Peyer's patch (tissue), 4 donors: ENCODE measurements at regions not wholly inside any gene's neighbourhood (a gene's known extent, or its start where the extent isn't known, plus 50 kb on each side); places are given as distances from the start of the nearest gene placed in this dataset.

Experiments
- DNase-seq, 3 donors: peaks; one replicate each; pipeline ENCODE4 v3.0.0-alpha.2; 2017 to 2019
- H3K27ac ChIP-seq, 4 donors: fragments of 200-600 bp; sonication (generic); one replicate each; pipeline ENCODE4 v1.5.1; 2016 to 2019
- H3K27me3 ChIP-seq, 2 donors: fragments of 200-600 bp; sonication (generic); one replicate each; pipeline ENCODE4 v1.5.1; 2019
- H3K36me3 ChIP-seq, 3 donors: fragments of 200-600 bp; sonication (generic); one replicate each; pipeline ENCODE4 v1.5.1; 2016 to 2019
- H3K4me1 ChIP-seq, 4 donors: fragments of 200-600 bp; sonication (generic); one replicate each; pipeline ENCODE4 v1.5.1; 2016 to 2019
- H3K4me3 ChIP-seq, 4 donors: fragments of 200-600 bp; sonication (generic); 1 replicate in 3 of 4; 2 replicates in 1 of 4; pipeline ENCODE4 v1.5.1; 2016 to 2019; ENCODE audit warnings: mild to moderate bottlenecking in 1 of 4
- H3K9me3 ChIP-seq, 4 donors: fragments of 200-600 bp; sonication (generic); one replicate each; pipeline ENCODE4 v1.5.1; 2016 to 2019; ENCODE audit warnings: mild to moderate bottlenecking in 1 of 4
- POLR2A ChIP-seq, 2 donors: fragments of 450-650 bp; IDR thresholded peaks; one replicate each; pipeline ENCODE4 v1.5.1; 2017; ENCODE audit warnings: antibody characterized with exemption in 2 of 2, mild to moderate bottlenecking in 2 of 2, moderate library complexity in 2 of 2
- TF ChIP-seq, protein P1 (sequence below), 6 experiments: fragments of 450-650 bp in 4 of 6; fragments of 200-600 bp in 2 of 6; sonication (generic) in 1 of 6; IDR thresholded peaks; one replicate each; pipeline ENCODE4 v1.5.1; 2017 to 2019; ENCODE audit warnings: antibody characterized with exemption in 6 of 6, mild to moderate bottlenecking in 3 of 6, moderate library complexity in 1 of 6

DNA sequence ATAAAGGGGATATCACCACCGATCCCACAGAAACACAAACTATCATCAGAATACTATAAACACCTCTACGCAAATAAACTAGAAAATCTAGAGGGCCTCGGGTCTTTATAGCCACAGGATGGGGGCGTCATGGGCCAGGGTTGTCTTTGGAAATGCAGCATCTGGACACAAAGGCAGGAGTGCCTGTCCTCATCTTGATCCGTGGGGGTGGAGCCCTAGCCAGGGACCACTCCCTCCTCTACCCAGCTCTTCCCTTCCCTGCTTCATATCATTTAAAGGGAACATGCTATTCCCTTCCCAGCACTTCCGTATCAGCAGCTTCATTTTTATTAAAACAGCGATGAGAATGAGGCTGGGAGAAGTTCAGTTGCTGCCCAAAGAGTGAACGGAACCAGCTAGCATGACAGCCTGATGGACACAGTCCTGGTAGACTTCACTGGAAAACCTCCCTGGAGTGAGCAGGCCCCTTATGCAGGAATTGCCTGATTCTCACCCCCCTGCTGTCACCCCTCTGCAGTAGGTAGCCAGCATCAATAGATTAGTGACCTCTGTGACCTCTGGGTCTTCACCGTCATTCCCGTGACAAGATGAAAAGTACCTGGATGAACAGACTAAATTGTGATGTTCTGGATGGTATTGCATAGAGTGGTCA, 251.4 kb upstream of the RGS6 start:
- TF ChIP-seq, protein P1, sequence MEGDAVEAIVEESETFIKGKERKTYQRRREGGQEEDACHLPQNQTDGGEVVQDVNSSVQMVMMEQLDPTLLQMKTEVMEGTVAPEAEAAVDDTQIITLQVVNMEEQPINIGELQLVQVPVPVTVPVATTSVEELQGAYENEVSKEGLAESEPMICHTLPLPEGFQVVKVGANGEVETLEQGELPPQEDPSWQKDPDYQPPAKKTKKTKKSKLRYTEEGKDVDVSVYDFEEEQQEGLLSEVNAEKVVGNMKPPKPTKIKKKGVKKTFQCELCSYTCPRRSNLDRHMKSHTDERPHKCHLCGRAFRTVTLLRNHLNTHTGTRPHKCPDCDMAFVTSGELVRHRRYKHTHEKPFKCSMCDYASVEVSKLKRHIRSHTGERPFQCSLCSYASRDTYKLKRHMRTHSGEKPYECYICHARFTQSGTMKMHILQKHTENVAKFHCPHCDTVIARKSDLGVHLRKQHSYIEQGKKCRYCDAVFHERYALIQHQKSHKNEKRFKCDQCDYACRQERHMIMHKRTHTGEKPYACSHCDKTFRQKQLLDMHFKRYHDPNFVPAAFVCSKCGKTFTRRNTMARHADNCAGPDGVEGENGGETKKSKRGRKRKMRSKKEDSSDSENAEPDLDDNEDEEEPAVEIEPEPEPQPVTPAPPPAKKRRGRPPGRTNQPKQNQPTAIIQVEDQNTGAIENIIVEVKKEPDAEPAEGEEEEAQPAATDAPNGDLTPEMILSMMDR (IDR thresholded peaks at IDR 0.05), result no peak
- no peak for TF ChIP-seq POLR2A (IDR thresholded peaks at IDR 0.05)
- Histone ChIP-seq H3K4me1 (no peaks in the 10 kb centered on the region), H3K9me3 (no peaks in the 10 kb centered on the region), H3K4me3 (no peak overlapping the region), H3K27me3 (no peaks in the 10 kb centered on the region), H3K27ac (no peak overlapping the region), H3K36me3 (peaks cover 0 to 5% (median 0%) of the 10 kb centered on the region in 3 donors)
- no peak for DNase-seq

DNA sequence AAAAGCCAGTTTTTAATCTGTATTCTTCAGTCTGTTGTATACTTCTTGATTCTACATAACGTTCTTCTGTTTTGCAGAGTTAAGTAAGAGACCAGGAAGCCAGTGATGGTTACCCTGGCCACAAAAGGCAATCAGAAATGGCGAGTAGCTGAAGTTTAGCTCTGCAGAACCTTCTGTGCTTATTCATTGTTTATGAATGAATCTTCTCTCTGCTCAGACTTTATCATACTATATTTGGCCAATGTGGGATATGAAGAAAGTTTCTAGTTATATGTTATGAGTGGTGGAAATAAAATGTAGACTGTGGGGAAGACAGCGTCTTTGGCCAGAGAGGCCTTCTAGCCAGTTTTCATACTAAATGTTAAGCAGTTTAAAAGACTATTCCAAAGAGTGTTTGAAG, 249.9 kb upstream of the RGS6 start:
- H3K36me3 ChIP-seq, result peaks cover 0 to 5% (median 0%) of the 10 kb centered on the region in 3 donors
- no peaks in the 10 kb centered on the region for H3K4me1 ChIP-seq
- H3K27ac ChIP-seq, result no peak overlapping the region
- no peaks in the 10 kb centered on the region for H3K9me3 ChIP-seq
- no peaks in the 10 kb centered on the region for H3K27me3 ChIP-seq
- DNase-seq, result no peak
- TF ChIP-seq POLR2A (IDR thresholded peaks at IDR 0.05), result no peak
- TF ChIP-seq, protein P1 (IDR thresholded peaks at IDR 0.05), result no peak
- no peak overlapping the region for H3K4me3 ChIP-seq

DNA sequence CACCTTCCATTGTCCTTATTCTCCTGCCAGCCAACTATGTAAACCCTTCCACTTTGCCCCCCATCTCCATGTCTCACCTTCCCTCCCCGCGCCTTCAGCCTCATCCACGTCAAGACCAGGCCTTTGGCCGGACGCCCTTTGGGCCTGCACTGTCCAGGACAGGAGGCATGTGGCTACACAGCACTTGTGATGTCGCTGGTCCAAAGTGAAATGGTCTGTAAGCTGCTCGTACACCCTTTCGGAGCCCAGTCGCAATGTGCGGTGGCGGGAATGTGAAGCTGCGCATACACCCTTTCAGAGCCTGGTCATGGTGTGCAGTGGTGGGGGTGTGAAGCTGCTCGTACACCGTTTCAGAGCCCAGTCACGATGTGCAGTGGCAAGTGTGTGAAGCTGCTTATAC, 247.9 kb upstream of the RGS6 start:
- Histone ChIP-seq H3K27me3 (no peaks in the 10 kb centered on the region), H3K4me1 (no peaks in the 10 kb centered on the region), H3K4me3 (no peak overlapping the region), H3K9me3 (no peaks in the 10 kb centered on the region), H3K36me3 (peaks cover 0 to 5% (median 0%) of the 10 kb centered on the region in 3 donors), H3K27ac (no peak overlapping the region)
- TF ChIP-seq, protein P1 (IDR thresholded peaks at IDR 0.05), result no peak
- no peak for TF ChIP-seq POLR2A (IDR thresholded peaks at IDR 0.05)
- no peak for DNase-seq

DNA sequence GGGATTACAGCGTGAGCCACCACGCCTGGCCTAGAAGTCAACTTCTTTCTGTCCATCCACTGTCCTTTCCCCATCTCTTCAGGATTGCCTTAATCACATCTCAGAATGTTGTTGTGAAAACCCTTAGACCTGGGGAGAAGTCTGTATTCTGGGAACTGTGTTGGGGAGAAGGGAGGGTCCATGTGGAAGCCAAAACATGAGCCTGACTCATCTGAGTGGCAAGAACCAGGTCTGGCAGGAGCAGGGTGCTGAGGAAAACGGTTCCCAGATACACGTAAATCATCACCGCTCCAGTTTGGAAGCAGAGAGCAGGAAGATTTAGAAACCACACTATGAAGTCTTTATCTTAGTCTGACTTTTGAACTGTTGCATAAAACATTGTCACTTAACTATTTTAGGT, 245.6 kb upstream of the RGS6 start:
- Histone ChIP-seq H3K36me3 (peaks cover 0 to 5% (median 0%) of the 10 kb centered on the region in 3 donors), H3K4me3 (no peak overlapping the region), H3K27me3 (no peaks in the 10 kb centered on the region), H3K9me3 (no peaks in the 10 kb centered on the region), H3K27ac (peak overlapping the region in 1 of 4 donors; percentile 13), H3K4me1 (no peaks in the 10 kb centered on the region)
- TF ChIP-seq POLR2A (IDR thresholded peaks at IDR 0.05), result no peak
- TF ChIP-seq, protein P1 (IDR thresholded peaks at IDR 0.05), result no peak
- no peak for DNase-seq

DNA sequence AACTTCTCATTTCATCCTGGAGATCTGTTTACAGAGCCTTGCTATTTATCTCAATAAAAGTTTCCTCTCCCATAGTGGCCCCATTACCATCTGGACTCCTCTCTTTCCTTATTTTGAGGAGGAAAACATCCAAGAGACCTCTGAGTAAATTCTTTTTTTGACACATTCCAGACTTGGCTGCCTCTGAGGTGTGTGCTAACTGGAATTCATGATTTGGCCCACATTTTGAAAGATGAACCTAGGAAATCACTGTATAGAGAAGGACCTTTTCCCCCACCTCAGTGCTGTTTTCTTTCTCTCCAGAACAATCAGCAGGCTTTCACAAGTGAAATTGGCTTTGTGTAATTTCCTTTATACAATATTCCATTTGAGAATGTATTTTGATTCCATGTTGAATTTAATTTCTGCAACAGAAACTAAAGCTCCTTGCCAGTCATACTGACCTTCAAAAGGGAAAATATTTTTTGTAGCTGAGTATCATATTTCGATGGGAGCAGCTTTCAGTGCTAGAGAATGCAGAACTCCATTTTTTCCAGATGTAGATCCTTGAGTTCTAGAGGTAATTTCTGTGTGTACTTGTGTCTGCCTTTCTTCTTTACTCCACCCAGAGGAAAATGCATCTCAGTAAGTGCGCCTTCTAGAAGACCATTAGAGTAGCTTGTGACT, 244.9 kb upstream of the RGS6 start:
- Histone ChIP-seq H3K27me3 (no peaks in the 10 kb centered on the region), H3K36me3 (peaks cover 0 to 5% (median 0%) of the 10 kb centered on the region in 3 donors), H3K4me3 (no peak overlapping the region), H3K4me1 (no peaks in the 10 kb centered on the region), H3K27ac (peak overlapping the region in 1 of 4 donors; percentile 13), H3K9me3 (no peaks in the 10 kb centered on the region)
- no peak for TF ChIP-seq POLR2A (IDR thresholded peaks at IDR 0.05)
- TF ChIP-seq, protein P1 (IDR thresholded peaks at IDR 0.05), result no peak
- no peak for DNase-seq
